OCI-LY7 (cell line): ENCODE measurements at regions not wholly inside any gene's neighbourhood (a gene's known extent, or its start where the extent isn't known, plus 50 kb on each side); places are given as distances from the start of the nearest gene placed in this dataset.

Experiments
- BruUV-seq: library from RNA; stranded (reverse); fragments of 400-500 nt; replicated peaks from 2 replicates; lab custom pipeline; 2021; lab: Mats Ljungman, UMichigan
- CTCF ChIA-PET: fragments of 300-600 bp; sonication (Branson Sonifier 250); formaldehyde crosslinking; loops from one replicate; lab custom pipeline; 2022; ENCODE audit warnings: antibody characterized with exemption; ENCODE audit not compliant: unreplicated experiment; lab: Charles Lee
- POLR2A ChIA-PET: fragments of 300-600 bp; sonication (Branson Sonifier 250); formaldehyde crosslinking; loops from one replicate; lab custom pipeline; 2022; ENCODE audit warnings: antibody characterized with exemption; lab: Charles Lee
- DNase-seq: peaks from one replicate; pipeline ENCODE4 v3.0.0-alpha.2; 2015; ENCODE audit warnings: low spot score
- H2AFZ ChIP-seq: fragments of 200-600 bp; sonication (generic), shearing (Covaris generic); 2 replicates; pipeline ENCODE4 v1.6.1; 2014; ENCODE audit warnings: mild to moderate bottlenecking, antibody characterized with exemption, low read length, moderate library complexity
- H3K27ac ChIP-seq: fragments of 200-600 bp; sonication (generic); 2 replicates; pipeline ENCODE4 v1.5.1; 2014; ENCODE audit warnings: mixed run types, low read depth, mild to moderate bottlenecking, moderate library complexity, low read length, inconsistent platforms; ENCODE audit not compliant: poor library complexity, severe bottlenecking
- H3K36me3 ChIP-seq: fragments of 200-600 bp; sonication (generic); 2 replicates; pipeline ENCODE4 v1.6.1; 2014; ENCODE audit warnings: mild to moderate bottlenecking, antibody characterized with exemption, low read length, moderate library complexity, mixed read lengths; ENCODE audit not compliant: insufficient read depth
- H3K4me1 ChIP-seq: fragments of 200-600 bp; sonication (generic); 2 replicates; pipeline ENCODE4 v1.5.1; 2014; ENCODE audit warnings: mild to moderate bottlenecking, low read length; ENCODE audit not compliant: insufficient read depth, poor library complexity, severe bottlenecking
- H3K4me2 ChIP-seq: fragments of 200-600 bp; sonication (generic); 2 replicates; pipeline ENCODE4 v1.6.1; 2014; ENCODE audit warnings: mild to moderate bottlenecking, low read length
- H3K4me3 ChIP-seq: fragments of 200-600 bp; sonication (generic); 2 replicates; pipeline ENCODE4 v1.5.1; 2014; ENCODE audit warnings: mild to moderate bottlenecking, low read depth, low read length; ENCODE audit not compliant: poor library complexity, severe bottlenecking
- H3K79me2 ChIP-seq: fragments of 200-600 bp; sonication (generic); 2 replicates; pipeline ENCODE4 v1.6.1; 2016; ENCODE audit warnings: low read depth, mild to moderate bottlenecking, low read length, moderate library complexity, mixed read lengths; ENCODE audit not compliant: insufficient read depth
- H3K9me2 ChIP-seq: fragments of 200-600 bp; sonication (generic); 2 replicates; pipeline ENCODE4 v1.6.1; 2016; ENCODE audit warnings: mild to moderate bottlenecking, low read length, mixed read lengths; ENCODE audit not compliant: insufficient read depth
- H3K9me3 ChIP-seq: fragments of 200-600 bp; sonication (generic); 2 replicates; pipeline ENCODE4 v1.6.1; 2014; ENCODE audit warnings: mild to moderate bottlenecking, mixed run types, low read length, mixed read lengths
- H4K20me1 ChIP-seq: fragments of 200-600 bp; sonication (generic); 2 replicates; pipeline ENCODE4 v1.6.1; 2014; ENCODE audit warnings: mild to moderate bottlenecking, antibody characterized with exemption, low read length, moderate library complexity, mixed read lengths; ENCODE audit not compliant: insufficient read depth
- EZH2phosphoT487 ChIP-seq: fragments of 200-600 bp; sonication (generic); IDR thresholded peaks from 2 replicates; pipeline ENCODE4 v1.6.1; 2018; ENCODE audit warnings: low read depth, borderline replicate concordance, mild to moderate bottlenecking, mixed run types, antibody characterized with exemption, low read length, moderate library complexity, mixed read lengths
- intact Hi-C: fragments of 100-400 bp; cut with micrococcal nuclease; formaldehyde crosslinking; loops from one replicate; pipeline ENCODE4 v1.10.0; 2022; ENCODE audit not compliant: unreplicated experiment
- TF ChIP-seq, protein P1 (sequence below): fragments of 200-600 bp; sonication (generic); conservative IDR thresholded peaks from 2 replicates; pipeline ENCODE4 v1.5.1; 2014; ENCODE audit warnings: mild to moderate bottlenecking, antibody characterized with exemption, low read length, moderate library complexity, mixed read lengths

DNA sequence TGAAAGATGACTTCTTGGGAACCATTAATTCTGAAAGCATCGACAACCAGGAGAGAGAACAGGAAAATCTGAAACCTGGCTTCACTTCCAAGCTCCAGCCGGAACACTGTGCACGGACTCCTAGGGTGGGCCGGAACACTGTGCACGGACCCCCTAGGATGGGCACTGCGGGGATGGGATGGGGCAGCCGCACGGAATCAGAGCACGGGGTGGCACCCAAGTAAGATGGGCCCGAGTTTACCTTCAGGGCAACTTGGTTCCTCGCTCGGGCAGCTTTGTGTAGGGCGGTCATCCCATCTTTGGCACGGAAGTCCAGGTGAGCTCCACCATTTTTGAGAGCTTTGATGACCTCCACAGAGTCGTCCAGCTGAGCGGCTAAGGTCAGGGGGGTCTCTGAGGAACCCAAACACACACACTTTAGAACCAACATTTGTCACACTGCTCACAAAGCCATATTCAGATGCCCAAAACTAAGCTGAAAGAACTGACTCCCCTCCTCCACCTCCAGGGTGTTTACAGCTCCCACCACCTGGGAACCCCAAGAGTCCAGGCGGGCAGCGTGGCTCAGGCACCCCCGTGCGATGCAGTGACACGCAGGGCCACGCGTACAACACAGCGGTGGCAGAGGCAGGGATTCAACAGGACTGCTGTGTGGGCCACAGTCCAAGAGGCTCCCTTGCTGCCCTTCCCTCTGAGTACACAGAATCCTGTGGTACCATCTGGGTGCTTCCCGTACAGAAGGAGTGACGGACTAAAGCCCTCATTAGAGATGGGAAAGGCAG lies 157.9 kb downstream of the SHANK2 start:
- ChIA-PET POLR2A (no interaction called here), CTCF (no interaction called here)
- intact Hi-C loops, result no loop called here
- Histone ChIP-seq H3K4me2 (no peak overlapping the region), H4K20me1 (no peaks in the 10 kb centered on the region), H3K9me2 (no peaks in the 10 kb centered on the region), H3K4me1 (no peaks in the 10 kb centered on the region), H2AFZ (no peak overlapping the region), H3K4me3 (no peak overlapping the region), H3K36me3 (no peaks in the 10 kb centered on the region), H3K27ac (no peak overlapping the region), H3K9me3 (no peaks in the 10 kb centered on the region), H3K79me2 (no peaks in the 10 kb centered on the region)
- TF ChIP-seq, protein P1, sequence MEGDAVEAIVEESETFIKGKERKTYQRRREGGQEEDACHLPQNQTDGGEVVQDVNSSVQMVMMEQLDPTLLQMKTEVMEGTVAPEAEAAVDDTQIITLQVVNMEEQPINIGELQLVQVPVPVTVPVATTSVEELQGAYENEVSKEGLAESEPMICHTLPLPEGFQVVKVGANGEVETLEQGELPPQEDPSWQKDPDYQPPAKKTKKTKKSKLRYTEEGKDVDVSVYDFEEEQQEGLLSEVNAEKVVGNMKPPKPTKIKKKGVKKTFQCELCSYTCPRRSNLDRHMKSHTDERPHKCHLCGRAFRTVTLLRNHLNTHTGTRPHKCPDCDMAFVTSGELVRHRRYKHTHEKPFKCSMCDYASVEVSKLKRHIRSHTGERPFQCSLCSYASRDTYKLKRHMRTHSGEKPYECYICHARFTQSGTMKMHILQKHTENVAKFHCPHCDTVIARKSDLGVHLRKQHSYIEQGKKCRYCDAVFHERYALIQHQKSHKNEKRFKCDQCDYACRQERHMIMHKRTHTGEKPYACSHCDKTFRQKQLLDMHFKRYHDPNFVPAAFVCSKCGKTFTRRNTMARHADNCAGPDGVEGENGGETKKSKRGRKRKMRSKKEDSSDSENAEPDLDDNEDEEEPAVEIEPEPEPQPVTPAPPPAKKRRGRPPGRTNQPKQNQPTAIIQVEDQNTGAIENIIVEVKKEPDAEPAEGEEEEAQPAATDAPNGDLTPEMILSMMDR, result no peak
- TF ChIP-seq EZH2phosphoT487, result no peak
- no peak for DNase-seq
- no TSS peak for BruUV-seq

DNA sequence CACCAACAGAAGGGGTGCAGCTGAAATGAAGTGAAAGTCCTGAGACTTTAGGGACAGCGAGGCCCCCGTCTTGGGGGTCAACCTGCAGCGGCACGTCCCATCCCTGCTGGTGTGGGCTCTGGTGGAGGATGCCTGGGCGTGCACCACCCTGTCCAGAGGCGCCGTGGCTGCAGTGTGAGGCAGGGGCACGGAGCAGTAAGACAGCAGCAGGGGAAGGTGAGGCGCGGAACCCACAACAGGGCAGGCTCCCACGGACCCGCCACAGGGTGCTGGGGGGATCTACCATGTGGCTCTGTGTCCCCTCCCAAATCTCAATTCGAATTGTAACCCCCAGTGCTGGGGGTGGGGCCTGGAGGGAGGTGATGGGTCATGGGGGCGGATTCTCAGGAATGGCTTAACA lies 158.6 kb downstream of the SHANK2 start:
- H3K4me3 ChIP-seq, result no peak overlapping the region
- H2AFZ ChIP-seq, result no peak overlapping the region
- intact Hi-C loops, result no loop called here
- no peaks in the 10 kb centered on the region for H3K79me2 ChIP-seq
- no peaks in the 10 kb centered on the region for H3K9me2 ChIP-seq
- TF ChIP-seq EZH2phosphoT487, result no peak
- TF ChIP-seq, protein P1, result no peak
- BruUV-seq, result no TSS peak
- H3K4me2 ChIP-seq, result no peak overlapping the region
- CTCF ChIA-PET, result no interaction called here
- POLR2A ChIA-PET, result no interaction called here
- H4K20me1 ChIP-seq, result no peaks in the 10 kb centered on the region
- no peak overlapping the region for H3K27ac ChIP-seq
- no peaks in the 10 kb centered on the region for H3K4me1 ChIP-seq
- DNase-seq, result no peak
- H3K9me3 ChIP-seq, result no peaks in the 10 kb centered on the region
- no peaks in the 10 kb centered on the region for H3K36me3 ChIP-seq

DNA sequence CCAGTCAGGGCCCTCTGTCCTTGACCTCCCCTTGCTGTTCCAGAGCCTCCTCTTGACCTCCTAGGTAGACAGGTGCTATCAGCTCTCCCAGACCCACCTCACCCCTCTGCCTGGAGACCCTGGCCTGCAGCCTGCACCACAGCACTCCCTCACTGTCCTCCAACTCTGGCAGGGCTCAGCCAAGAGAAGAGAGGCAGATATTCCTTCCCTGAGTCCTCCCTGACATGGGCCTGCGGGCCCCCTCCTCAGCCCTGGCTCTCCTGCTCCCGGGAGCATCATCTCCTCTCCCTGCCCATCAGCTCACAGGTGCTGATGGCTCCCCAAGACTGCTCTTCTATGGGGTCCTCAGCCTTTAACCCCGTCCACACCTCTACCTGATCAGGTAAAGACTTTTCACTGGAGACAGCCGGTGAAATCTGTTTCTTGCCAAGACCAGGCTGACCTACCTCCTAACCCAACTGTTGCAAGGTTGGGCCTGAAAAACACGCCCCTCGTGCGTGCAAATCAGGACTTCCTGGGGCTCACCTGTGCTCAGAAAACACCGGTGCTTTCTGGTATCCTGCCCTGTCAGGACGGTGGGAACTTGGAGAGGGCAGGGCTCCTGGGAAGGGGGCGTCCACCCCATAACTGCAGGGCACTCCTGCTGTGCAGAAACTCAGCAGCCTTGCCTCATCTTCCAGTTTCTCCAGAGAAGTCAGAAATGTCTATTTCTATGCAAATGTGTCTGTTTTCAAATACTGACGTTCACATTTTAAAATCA lies 160.7 kb downstream of the SHANK2 start:
- H4K20me1 ChIP-seq, result no peaks in the 10 kb centered on the region
- H3K79me2 ChIP-seq, result no peaks in the 10 kb centered on the region
- POLR2A ChIA-PET, result no interaction called here
- no peaks in the 10 kb centered on the region for H3K4me1 ChIP-seq
- CTCF ChIA-PET, result no interaction called here
- H3K4me3 ChIP-seq, result no peak overlapping the region
- intact Hi-C loops, result no loop called here
- no peak overlapping the region for H3K27ac ChIP-seq
- H2AFZ ChIP-seq, result no peak overlapping the region
- H3K36me3 ChIP-seq, result no peaks in the 10 kb centered on the region
- H3K9me2 ChIP-seq, result no peaks in the 10 kb centered on the region
- TF ChIP-seq, protein P1, result no peak
- TF ChIP-seq EZH2phosphoT487, result no peak
- BruUV-seq, result no TSS peak
- H3K4me2 ChIP-seq, result no peak overlapping the region
- no peaks in the 10 kb centered on the region for H3K9me3 ChIP-seq
- no peak for DNase-seq
